GM20000 (cell line): ENCODE measurements at regions not wholly inside any gene's neighbourhood (a gene's known extent, or its start where the extent isn't known, plus 50 kb on each side); places are given as distances from the start of the nearest gene placed in this dataset.

ENCODE experiments used
- DNase-seq: peaks from one replicate; pipeline ENCODE4 v3.0.0; 2012; ENCODE audit warnings: low spot score
- CTCF ChIP-seq: IDR thresholded peaks from 2 replicates; pipeline ENCODE4 v1.5.1; 2012; ENCODE audit warnings: mild to moderate bottlenecking, control low read depth; ENCODE audit errors: extremely low read depth, missing control alignments

- no peak for DNase-seq
- TF ChIP-seq CTCF, result no peak
Measured at GRCh38 chr21:20703112-20703767, 295.0 kb upstream of the NCAM2 start.

GRCh38 chr21:20720623-20721022, 277.6 kb upstream of the NCAM2 start:
- TF ChIP-seq CTCF, result no peak
- no peak for DNase-seq

- no peak for TF ChIP-seq CTCF
- no peak for DNase-seq
Measured at GRCh38 chr21:20721151-20721550, 277.1 kb upstream of the NCAM2 start.

- no peak for DNase-seq
- no peak for TF ChIP-seq CTCF
Measured at GRCh38 chr21:20728691-20729090, 269.5 kb upstream of the NCAM2 start.

GRCh38 chr21:20729376-20729775, 268.8 kb upstream of the NCAM2 start:
- TF ChIP-seq CTCF, result no peak
- no peak for DNase-seq

GRCh38 chr21:20730441-20730840, 267.8 kb upstream of the NCAM2 start:
- no peak for DNase-seq
- TF ChIP-seq CTCF, result no peak

GRCh38 chr21:20735257-20735656, 263.0 kb upstream of the NCAM2 start:
- no peak for DNase-seq
- no peak for TF ChIP-seq CTCF
